ENCODE measurements at regions not wholly inside any gene's neighbourhood (a gene's known extent, or its start where the extent isn't known, plus 50 kb on each side); places are given as distances from the start of the nearest gene placed in this dataset.

- ChIA-PET CTCF (no interaction called here), POLR2A (no interaction called here)
- Mint-ChIP-seq H3K36me3 (no peaks in the 10 kb centered on the region), H3K27ac (no peak overlapping the region), H3K4me1 (ENCODE audit: low read depth) (no peaks in the 10 kb centered on the region), H3K4me3 (no peak overlapping the region), H3K27me3 (peaks cover 1% of the 10 kb centered on the region), H3K9me3 (no peaks in the 10 kb centered on the region)
- intact Hi-C loops (cut with micrococcal nuclease), result no loop called here
- no peak for DNase-seq
Measured at GRCh38 chr4:106473515-106473914, 104.9 kb upstream of the GIMD1 start.

- Mint-ChIP-seq H3K36me3 (no peaks in the 10 kb centered on the region), H3K4me3 (no peak overlapping the region), H3K4me1 (ENCODE audit: low read depth) (no peaks in the 10 kb centered on the region), H3K27ac (no peak overlapping the region), H3K27me3 (peaks cover 1% of the 10 kb centered on the region), H3K9me3 (no peaks in the 10 kb centered on the region)
- POLR2A ChIA-PET, result no interaction called here
- DNase-seq, result no peak
- CTCF ChIA-PET, result no interaction called here
- intact Hi-C loops (cut with micrococcal nuclease), result no loop called here
Measured at GRCh38 chr4:106471151-106471550, 102.6 kb upstream of the GIMD1 start.

GRCh38 chr4:106463622-106464021, 95.0 kb upstream of the GIMD1 start:
- Mint-ChIP-seq H3K4me3 (no peak overlapping the region), H3K4me1 (ENCODE audit: low read depth) (no peaks in the 10 kb centered on the region), H3K27ac (no peak overlapping the region), H3K27me3 (no peaks in the 10 kb centered on the region), H3K36me3 (no peaks in the 10 kb centered on the region), H3K9me3 (no peaks in the 10 kb centered on the region)
- ChIA-PET POLR2A (no interaction called here), CTCF (no interaction called here)
- DNase-seq, result no peak
- intact Hi-C loops (cut with micrococcal nuclease), result no loop called here

GRCh38 chr4:106454581-106454980, 86.0 kb upstream of the GIMD1 start:
- H3K27ac Mint-ChIP-seq, result no peak overlapping the region
- no peaks in the 10 kb centered on the region for H3K36me3 Mint-ChIP-seq
- DNase-seq, result no peak
- H3K9me3 Mint-ChIP-seq, result no peaks in the 10 kb centered on the region
- intact Hi-C loops (cut with micrococcal nuclease), result no loop called here
- ChIA-PET CTCF (no interaction called here), POLR2A (no interaction called here)
- no peak overlapping the region for H3K4me3 Mint-ChIP-seq
- H3K27me3 Mint-ChIP-seq, result peaks cover 2% of the 10 kb centered on the region
- H3K4me1 Mint-ChIP-seq (ENCODE audit: low read depth), result no peaks in the 10 kb centered on the region

- CTCF ChIA-PET, result no interaction called here
- Mint-ChIP-seq H3K4me1 (ENCODE audit: low read depth) (no peaks in the 10 kb centered on the region), H3K27me3 (peaks cover 2% of the 10 kb centered on the region), H3K27ac (no peak overlapping the region), H3K36me3 (no peaks in the 10 kb centered on the region), H3K4me3 (no peak overlapping the region), H3K9me3 (no peaks in the 10 kb centered on the region)
- intact Hi-C loops (cut with micrococcal nuclease), result no loop called here
- no peak for DNase-seq
- POLR2A ChIA-PET, result no interaction called here
Measured at GRCh38 chr4:106454021-106454420, 85.4 kb upstream of the GIMD1 start.

- ChIA-PET POLR2A (no interaction called here), CTCF (no interaction called here)
- Mint-ChIP-seq H3K4me1 (ENCODE audit: low read depth) (no peaks in the 10 kb centered on the region), H3K36me3 (no peaks in the 10 kb centered on the region), H3K9me3 (peaks cover 6% of the 10 kb centered on the region), H3K27me3 (peaks cover 2% of the 10 kb centered on the region), H3K4me3 (no peak overlapping the region), H3K27ac (no peak overlapping the region)
- intact Hi-C loops (cut with micrococcal nuclease), result no loop called here
- DNase-seq, result no peak
Measured at GRCh38 chr4:106451091-106451490, 82.5 kb upstream of the GIMD1 start.

- ChIA-PET CTCF (no interaction called here), POLR2A (no interaction called here)
- Mint-ChIP-seq H3K27ac (no peak overlapping the region), H3K36me3 (no peaks in the 10 kb centered on the region), H3K27me3 (peaks cover 2% of the 10 kb centered on the region), H3K4me1 (ENCODE audit: low read depth) (no peaks in the 10 kb centered on the region), H3K4me3 (no peak overlapping the region), H3K9me3 (peaks cover 6% of the 10 kb centered on the region)
- intact Hi-C loops (cut with micrococcal nuclease), result no loop called here
- no peak for DNase-seq
Measured at GRCh38 chr4:106450249-106450648, 81.7 kb upstream of the GIMD1 start.

- H3K4me1 Mint-ChIP-seq (ENCODE audit: low read depth), result no peaks in the 10 kb centered on the region
- POLR2A ChIA-PET, result no interaction called here
- peaks cover 6% of the 10 kb centered on the region for H3K9me3 Mint-ChIP-seq
- intact Hi-C loops (cut with micrococcal nuclease), result no loop called here
- no peak for DNase-seq
- H3K4me3 Mint-ChIP-seq, result no peak overlapping the region
- H3K27ac Mint-ChIP-seq, result no peak overlapping the region
- H3K36me3 Mint-ChIP-seq, result no peaks in the 10 kb centered on the region
- CTCF ChIA-PET, result no interaction called here
- H3K27me3 Mint-ChIP-seq, result no peaks in the 10 kb centered on the region
Measured at GRCh38 chr4:106444557-106444956, 76.0 kb upstream of the GIMD1 start.

- H3K27me3 Mint-ChIP-seq, result peaks cover 2% of the 10 kb centered on the region
Measured at GRCh38 chr4:106430797-106431196, 62.2 kb upstream of the GIMD1 start.

GRCh38 chr4:106429885-106430284, 61.3 kb upstream of the GIMD1 start:
- CTCF ChIA-PET, result no interaction called here
- H3K27ac Mint-ChIP-seq, result no peak overlapping the region
- intact Hi-C loops (cut with micrococcal nuclease), result no loop called here
- H3K4me3 Mint-ChIP-seq, result no peak overlapping the region
- H3K4me1 Mint-ChIP-seq (ENCODE audit: low read depth), result no peaks in the 10 kb centered on the region
- H3K9me3 Mint-ChIP-seq, result no peaks in the 10 kb centered on the region
- DNase-seq, result no peak
- POLR2A ChIA-PET, result no interaction called here
- H3K27me3 Mint-ChIP-seq, result peaks cover 2% of the 10 kb centered on the region
- H3K36me3 Mint-ChIP-seq, result no peaks in the 10 kb centered on the region

More at GRCh38 chr4:106430797-106431196, 62.2 kb upstream of the GIMD1 start:
- DNase-seq, result no peak
- intact Hi-C loops (cut with micrococcal nuclease), result no loop called here
- no peak overlapping the region for H3K4me3 Mint-ChIP-seq
- no peaks in the 10 kb centered on the region for H3K9me3 Mint-ChIP-seq
- H3K36me3 Mint-ChIP-seq, result no peaks in the 10 kb centered on the region
- POLR2A ChIA-PET, result no interaction called here
- H3K4me1 Mint-ChIP-seq (ENCODE audit: low read depth), result no peaks in the 10 kb centered on the region
- no peak overlapping the region for H3K27ac Mint-ChIP-seq
- CTCF ChIA-PET, result no interaction called here

GRCh38 chr4:106426069-106426468, 57.5 kb upstream of the GIMD1 start:
- Mint-ChIP-seq H3K36me3 (no peaks in the 10 kb centered on the region), H3K27me3 (no peaks in the 10 kb centered on the region), H3K9me3 (no peaks in the 10 kb centered on the region), H3K27ac (no peak overlapping the region), H3K4me3 (no peak overlapping the region), H3K4me1 (ENCODE audit: low read depth) (no peaks in the 10 kb centered on the region)
- ChIA-PET POLR2A (no interaction called here), CTCF (no interaction called here)
- no peak for DNase-seq
- intact Hi-C loops (cut with micrococcal nuclease), result no loop called here

- intact Hi-C loops (cut with micrococcal nuclease), result no loop called here
- no peaks in the 10 kb centered on the region for H3K4me1 Mint-ChIP-seq (ENCODE audit: low read depth)
- ChIA-PET CTCF (no interaction called here), POLR2A (no interaction called here)
- no peak overlapping the region for H3K4me3 Mint-ChIP-seq
- no peaks in the 10 kb centered on the region for H3K9me3 Mint-ChIP-seq
- no peak for DNase-seq
- H3K36me3 Mint-ChIP-seq, result no peaks in the 10 kb centered on the region
- no peak overlapping the region for H3K27ac Mint-ChIP-seq
- H3K27me3 Mint-ChIP-seq, result no peaks in the 10 kb centered on the region
Measured at GRCh38 chr4:106425576-106425975, 57.0 kb upstream of the GIMD1 start.

- ChIA-PET CTCF (no interaction called here), POLR2A (no interaction called here)
- H3K36me3 Mint-ChIP-seq, result no peaks in the 10 kb centered on the region
- DNase-seq, result no peak
- intact Hi-C loops (cut with micrococcal nuclease), result no loop called here
- H3K27me3 Mint-ChIP-seq, result peaks cover 2% of the 10 kb centered on the region
- H3K4me1 Mint-ChIP-seq (ENCODE audit: low read depth), result no peaks in the 10 kb centered on the region
- no peak overlapping the region for H3K27ac Mint-ChIP-seq
- no peak overlapping the region for H3K4me3 Mint-ChIP-seq
- H3K9me3 Mint-ChIP-seq, result peaks cover 2% of the 10 kb centered on the region
Measured at GRCh38 chr4:106424426-106424825, 55.8 kb upstream of the GIMD1 start.

- Mint-ChIP-seq H3K4me1 (ENCODE audit: low read depth) (no peaks in the 10 kb centered on the region), H3K27ac (no peak overlapping the region), H3K4me3 (no peak overlapping the region), H3K9me3 (peaks cover 2% of the 10 kb centered on the region), H3K27me3 (peaks cover 2% of the 10 kb centered on the region), H3K36me3 (no peaks in the 10 kb centered on the region)
- CTCF ChIA-PET, result no interaction called here
- POLR2A ChIA-PET, result no interaction called here
- no peak for DNase-seq
- intact Hi-C loops (cut with micrococcal nuclease), result no loop called here
Measured at GRCh38 chr4:106423791-106424190, 55.2 kb upstream of the GIMD1 start.

Data from activated CD4-positive, alpha-beta memory T cell treated with anti-CD3 and anti-CD28 coated beads for 36 hours (primary cell).